ENCODE measurements at regions not wholly inside any gene's neighbourhood (a gene's known extent, or its start where the extent isn't known, plus 50 kb on each side); places are given as distances from the start of the nearest gene placed in this dataset.
"Not testable (repeated sequence)": the region's sequence is repeated elsewhere in the genome, so short reads cannot be mapped to it uniquely, and the experiment has no call there.

GRCh38 chr6:92408350-92408749 lies 1011.0 kb downstream of the EPHA7 start:
- Histone ChIP-seq H3K9ac (ENCODE audit: low read depth, low read length) (no peak overlapping the region), H3K27me3 (ENCODE audit: insufficient read depth, low read length) (no peaks in the 10 kb centered on the region), H3K9me3 (ENCODE audit: insufficient read depth, low read depth, low read length) (no peaks in the 10 kb centered on the region), H3K27ac (ENCODE audit: low read length) (no peak overlapping the region), H3K4me1 (ENCODE audit: insufficient read depth, low read length) (no peaks in the 10 kb centered on the region), H3K4me3 (ENCODE audit: low read length) (no peak overlapping the region), H3K36me3 (ENCODE audit: insufficient read depth, low read depth, low read length) (no peaks in the 10 kb centered on the region)

- Histone ChIP-seq H3K4me3 (ENCODE audit: low read length) (no peak overlapping the region), H3K4me1 (ENCODE audit: insufficient read depth, low read length) (no peaks in the 10 kb centered on the region), H3K27me3 (ENCODE audit: insufficient read depth, low read length) (no peaks in the 10 kb centered on the region), H3K9ac (ENCODE audit: low read depth, low read length) (no peak overlapping the region), H3K9me3 (ENCODE audit: insufficient read depth, low read depth, low read length) (no peaks in the 10 kb centered on the region), H3K27ac (ENCODE audit: low read length) (no peak overlapping the region), H3K36me3 (ENCODE audit: insufficient read depth, low read depth, low read length) (no peaks in the 10 kb centered on the region)
These were observed 1015.1 kb downstream of the EPHA7 start for GRCh38 chr6:92404281-92404680.

- H3K36me3 ChIP-seq (ENCODE audit: insufficient read depth, low read depth, low read length): no peaks in the 10 kb centered on the region
- H3K4me3 ChIP-seq (ENCODE audit: low read length): no peak overlapping the region
- H3K27me3 ChIP-seq (ENCODE audit: insufficient read depth, low read length): no peaks in the 10 kb centered on the region
- H3K4me1 ChIP-seq (ENCODE audit: insufficient read depth, low read length): no peaks in the 10 kb centered on the region
- no peak overlapping the region for H3K27ac ChIP-seq (ENCODE audit: low read length)
- H3K9ac ChIP-seq (ENCODE audit: low read depth, low read length): no peak overlapping the region
- H3K9me3 ChIP-seq (ENCODE audit: insufficient read depth, low read depth, low read length): no peaks in the 10 kb centered on the region
These were observed 1019.4 kb downstream of the EPHA7 start for GRCh38 chr6:92399911-92400310.

- not testable (repeated sequence) for H3K4me3 ChIP-seq (ENCODE audit: low read length); H3K4me1 ChIP-seq (ENCODE audit: insufficient read depth, low read length); H3K27ac ChIP-seq (ENCODE audit: low read length); H3K27me3 ChIP-seq (ENCODE audit: insufficient read depth, low read length); H3K9ac ChIP-seq (ENCODE audit: low read depth, low read length); H3K9me3 ChIP-seq (ENCODE audit: insufficient read depth, low read depth, low read length); H3K36me3 ChIP-seq (ENCODE audit: insufficient read depth, low read depth, low read length)
These were observed 1030.7 kb downstream of the EPHA7 start for GRCh38 chr6:92388706-92389105.

GRCh38 chr6:92380803-92381601 lies 1038.4 kb downstream of the EPHA7 start:
- H3K4me1 ChIP-seq (ENCODE audit: insufficient read depth, low read length): no peaks in the 10 kb centered on the region
- no peak overlapping the region for H3K9ac ChIP-seq (ENCODE audit: low read depth, low read length)
- H3K36me3 ChIP-seq (ENCODE audit: insufficient read depth, low read depth, low read length): no peaks in the 10 kb centered on the region
- H3K4me3 ChIP-seq (ENCODE audit: low read length): no peak overlapping the region
- H3K9me3 ChIP-seq (ENCODE audit: insufficient read depth, low read depth, low read length): no peaks in the 10 kb centered on the region
- H3K27me3 ChIP-seq (ENCODE audit: insufficient read depth, low read length): no peaks in the 10 kb centered on the region
- H3K27ac ChIP-seq (ENCODE audit: low read length): no peak overlapping the region

GRCh38 chr6:92377137-92377536 lies 1042.2 kb downstream of the EPHA7 start:
- H3K36me3 ChIP-seq (ENCODE audit: insufficient read depth, low read depth, low read length): no peaks in the 10 kb centered on the region
- no peaks in the 10 kb centered on the region for H3K9me3 ChIP-seq (ENCODE audit: insufficient read depth, low read depth, low read length)
- H3K27me3 ChIP-seq (ENCODE audit: insufficient read depth, low read length): no peaks in the 10 kb centered on the region
- H3K4me1 ChIP-seq (ENCODE audit: insufficient read depth, low read length): no peaks in the 10 kb centered on the region
- H3K4me3 ChIP-seq (ENCODE audit: low read length): no peak overlapping the region
- no peak overlapping the region for H3K9ac ChIP-seq (ENCODE audit: low read depth, low read length)
- no peak overlapping the region for H3K27ac ChIP-seq (ENCODE audit: low read length)

- no peaks in the 10 kb centered on the region for H3K27me3 ChIP-seq (ENCODE audit: insufficient read depth, low read length)
- H3K9ac ChIP-seq (ENCODE audit: low read depth, low read length): no peak overlapping the region
- H3K4me1 ChIP-seq (ENCODE audit: insufficient read depth, low read length): no peaks in the 10 kb centered on the region
- no peak overlapping the region for H3K27ac ChIP-seq (ENCODE audit: low read length)
- no peak overlapping the region for H3K4me3 ChIP-seq (ENCODE audit: low read length)
- no peaks in the 10 kb centered on the region for H3K36me3 ChIP-seq (ENCODE audit: insufficient read depth, low read depth, low read length)
- no peaks in the 10 kb centered on the region for H3K9me3 ChIP-seq (ENCODE audit: insufficient read depth, low read depth, low read length)
These were observed 1042.7 kb downstream of the EPHA7 start for GRCh38 chr6:92376691-92377090.

- Histone ChIP-seq H3K9me3 (ENCODE audit: insufficient read depth, low read depth, low read length) (no peaks in the 10 kb centered on the region), H3K27ac (ENCODE audit: low read length) (no peak overlapping the region), H3K4me1 (ENCODE audit: insufficient read depth, low read length) (no peaks in the 10 kb centered on the region), H3K9ac (ENCODE audit: low read depth, low read length) (no peak overlapping the region), H3K27me3 (ENCODE audit: insufficient read depth, low read length) (no peaks in the 10 kb centered on the region), H3K36me3 (ENCODE audit: insufficient read depth, low read depth, low read length) (no peaks in the 10 kb centered on the region), H3K4me3 (ENCODE audit: low read length) (no peak overlapping the region)
These were observed 1047.8 kb downstream of the EPHA7 start for GRCh38 chr6:92371211-92372208.

- H3K9ac ChIP-seq (ENCODE audit: low read depth, low read length): no peak overlapping the region
- H3K9me3 ChIP-seq (ENCODE audit: insufficient read depth, low read depth, low read length): no peaks in the 10 kb centered on the region
- no peaks in the 10 kb centered on the region for H3K27me3 ChIP-seq (ENCODE audit: insufficient read depth, low read length)
- no peaks in the 10 kb centered on the region for H3K4me1 ChIP-seq (ENCODE audit: insufficient read depth, low read length)
- no peaks in the 10 kb centered on the region for H3K36me3 ChIP-seq (ENCODE audit: insufficient read depth, low read depth, low read length)
- no peak overlapping the region for H3K4me3 ChIP-seq (ENCODE audit: low read length)
- H3K27ac ChIP-seq (ENCODE audit: low read length): no peak overlapping the region
These were observed 1050.0 kb downstream of the EPHA7 start for GRCh38 chr6:92369309-92369708.

- no peak overlapping the region for H3K4me3 ChIP-seq (ENCODE audit: low read length)
- no peaks in the 10 kb centered on the region for H3K27me3 ChIP-seq (ENCODE audit: insufficient read depth, low read length)
- H3K9ac ChIP-seq (ENCODE audit: low read depth, low read length): no peak overlapping the region
- H3K4me1 ChIP-seq (ENCODE audit: insufficient read depth, low read length): no peaks in the 10 kb centered on the region
- H3K27ac ChIP-seq (ENCODE audit: low read length): no peak overlapping the region
- no peaks in the 10 kb centered on the region for H3K36me3 ChIP-seq (ENCODE audit: insufficient read depth, low read depth, low read length)
- H3K9me3 ChIP-seq (ENCODE audit: insufficient read depth, low read depth, low read length): no peaks in the 10 kb centered on the region
These were observed 1054.3 kb downstream of the EPHA7 start for GRCh38 chr6:92364948-92365541.

- Histone ChIP-seq H3K27me3 (ENCODE audit: insufficient read depth, low read length) (no peaks in the 10 kb centered on the region), H3K4me1 (ENCODE audit: insufficient read depth, low read length) (no peaks in the 10 kb centered on the region), H3K9ac (ENCODE audit: low read depth, low read length) (no peak overlapping the region), H3K36me3 (ENCODE audit: insufficient read depth, low read depth, low read length) (no peaks in the 10 kb centered on the region), H3K27ac (ENCODE audit: low read length) (no peak overlapping the region), H3K4me3 (ENCODE audit: low read length) (no peak overlapping the region), H3K9me3 (ENCODE audit: insufficient read depth, low read depth, low read length) (no peaks in the 10 kb centered on the region)
These were observed 1056.2 kb downstream of the EPHA7 start for GRCh38 chr6:92363111-92363510.
